Kidney (tissue), 13 donors: ENCODE measurements at regions not wholly inside any gene's neighbourhood (a gene's known extent, or its start where the extent isn't known, plus 50 kb on each side); places are given as distances from the start of the nearest gene placed in this dataset.

Experiments used
- DNase-seq, 5 donors: peaks; one replicate each; pipeline ENCODE4 v3.0.0-alpha.2; 2013 to 2020
- FAIRE-seq: peaks from 2 replicates; lab custom pipeline; 2012; peaks lifted over from hg19 to GRCh38; lab: Jason Lieb, UNC
- H3K27ac ChIP-seq, 2 donors: one replicate each; pipeline ENCODE4 v1.7.0; 2013; ENCODE audit warnings: low read depth in 2 of 2, low read length in 2 of 2, inconsistent platforms in 1 of 2
- H3K27me3 ChIP-seq: one replicate; pipeline ENCODE4 v1.7.1; 2013; ENCODE audit warnings: low read length, inconsistent platforms; ENCODE audit not compliant: control insufficient read depth, insufficient read depth
- H3K36me3 ChIP-seq, 3 donors: one replicate each; pipeline versions ENCODE4 v1.7.0 to v1.7.1; 2013; ENCODE audit warnings: low read length in 3 of 3, control low read depth in 1 of 3, inconsistent platforms in 1 of 3; ENCODE audit not compliant: insufficient read depth in 3 of 3, control insufficient read depth in 2 of 3
- H3K4me1 ChIP-seq, 3 donors: one replicate each; pipeline versions ENCODE4 v1.7.0 to v1.7.1; 2013; ENCODE audit warnings: low read length in 3 of 3, inconsistent platforms in 1 of 3, low read depth in 1 of 3; ENCODE audit not compliant: control insufficient read depth in 2 of 3, insufficient read depth in 2 of 3
- H3K4me3 ChIP-seq, 3 donors: one replicate each; pipeline versions ENCODE4 v1.7.0 to v1.8.1; 2013; ENCODE audit warnings: low read length in 3 of 3, control low read depth in 1 of 3, inconsistent platforms in 1 of 3
- H3K9ac ChIP-seq, 3 donors: one replicate each; pipeline versions ENCODE4 v1.7.0 to v1.7.1; 2013; ENCODE audit warnings: low read length in 3 of 3, control low read depth in 1 of 3, inconsistent platforms in 1 of 3
- H3K9me3 ChIP-seq, 3 donors: one replicate each; pipeline versions ENCODE4 v1.7.0 to v1.7.1; 2013; ENCODE audit warnings: low read length in 3 of 3, control low read depth in 1 of 3, inconsistent platforms in 1 of 3; ENCODE audit not compliant: control insufficient read depth in 2 of 3, insufficient read depth in 1 of 3
- intact Hi-C: fragments of 100-400 bp; cut with DNase I; formaldehyde crosslinking; loops from one replicate; pipeline ENCODE4 v1.11.1; 2022
- TF ChIP-seq, protein P1 (sequence below): IDR thresholded peaks from 3 replicates; pipeline ENCODE4 v1.5.1; 2012; ENCODE audit warnings: mild to moderate bottlenecking, moderate library complexity, borderline replicate concordance; ENCODE audit not compliant: insufficient read depth; ENCODE audit errors: extremely low read depth
- donor health status: control.
- donor health status: control.
- donor health status: control.
- donor health status: control.
- donor health status: control.
- donor health status: DM: yes; HTN: yes; CAD: no.
- donor health status: Normal renal cell carcinoma (clear cell type).

DNA sequence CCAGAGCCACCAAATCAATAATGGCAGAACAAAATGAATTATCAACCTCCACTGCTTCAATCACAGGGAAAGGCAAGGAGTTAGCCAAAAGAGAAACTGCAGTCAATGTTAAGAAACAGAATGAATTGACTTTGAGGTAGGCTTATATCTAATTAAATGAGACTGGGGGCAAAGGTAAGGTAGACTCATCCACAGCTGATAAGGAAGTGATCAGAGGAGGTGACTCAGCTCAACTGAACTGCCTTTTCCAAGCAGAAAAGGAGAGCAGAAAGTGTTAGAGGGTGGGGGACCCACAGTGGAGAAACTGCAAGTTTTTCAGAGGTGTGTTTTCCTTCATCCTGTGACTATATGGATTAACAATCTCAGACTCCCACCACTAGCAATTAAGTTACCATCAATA lies 345.8 kb upstream of the PPARGC1A start:
- H3K4me3 ChIP-seq = no peak overlapping the region
- TF ChIP-seq, protein P1, sequence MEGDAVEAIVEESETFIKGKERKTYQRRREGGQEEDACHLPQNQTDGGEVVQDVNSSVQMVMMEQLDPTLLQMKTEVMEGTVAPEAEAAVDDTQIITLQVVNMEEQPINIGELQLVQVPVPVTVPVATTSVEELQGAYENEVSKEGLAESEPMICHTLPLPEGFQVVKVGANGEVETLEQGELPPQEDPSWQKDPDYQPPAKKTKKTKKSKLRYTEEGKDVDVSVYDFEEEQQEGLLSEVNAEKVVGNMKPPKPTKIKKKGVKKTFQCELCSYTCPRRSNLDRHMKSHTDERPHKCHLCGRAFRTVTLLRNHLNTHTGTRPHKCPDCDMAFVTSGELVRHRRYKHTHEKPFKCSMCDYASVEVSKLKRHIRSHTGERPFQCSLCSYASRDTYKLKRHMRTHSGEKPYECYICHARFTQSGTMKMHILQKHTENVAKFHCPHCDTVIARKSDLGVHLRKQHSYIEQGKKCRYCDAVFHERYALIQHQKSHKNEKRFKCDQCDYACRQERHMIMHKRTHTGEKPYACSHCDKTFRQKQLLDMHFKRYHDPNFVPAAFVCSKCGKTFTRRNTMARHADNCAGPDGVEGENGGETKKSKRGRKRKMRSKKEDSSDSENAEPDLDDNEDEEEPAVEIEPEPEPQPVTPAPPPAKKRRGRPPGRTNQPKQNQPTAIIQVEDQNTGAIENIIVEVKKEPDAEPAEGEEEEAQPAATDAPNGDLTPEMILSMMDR = no peak
- H3K4me1 ChIP-seq = no peaks in the 10 kb centered on the region
- DNase-seq (no peak), FAIRE-seq (no peak)
- no peaks in the 10 kb centered on the region for H3K36me3 ChIP-seq
- H3K9me3 ChIP-seq = no peaks in the 10 kb centered on the region
- intact Hi-C loops = no loop called here
- H3K27me3 ChIP-seq = no peaks in the 10 kb centered on the region
- H3K27ac ChIP-seq = no peak overlapping the region
- H3K9ac ChIP-seq = no peak overlapping the region

DNA sequence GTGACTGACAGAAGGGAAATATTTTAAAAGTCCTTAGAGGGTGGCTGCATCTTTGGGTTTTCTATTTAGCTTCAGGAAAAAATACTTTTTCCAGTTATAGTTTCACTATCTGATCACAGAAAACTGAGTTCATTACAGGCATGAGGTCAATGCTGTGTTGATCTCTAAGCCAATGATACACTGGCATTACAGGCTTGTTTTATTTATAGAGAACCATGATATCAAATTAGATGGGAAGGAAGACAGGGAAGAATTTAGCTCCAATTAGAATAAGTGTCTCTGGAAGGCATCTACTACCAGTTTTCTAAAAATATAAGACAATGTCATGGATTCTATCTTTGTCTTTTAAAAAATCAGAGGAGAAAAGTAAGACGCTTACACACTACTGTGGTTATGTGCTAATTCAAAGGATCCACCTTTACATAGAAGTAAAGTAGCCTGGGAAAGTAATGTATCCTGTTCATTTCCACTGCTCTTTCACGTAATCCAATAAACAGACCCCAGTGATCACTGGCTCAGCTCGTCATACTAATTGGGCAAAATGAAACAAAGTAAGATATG lies 344.5 kb upstream of the PPARGC1A start:
- Histone ChIP-seq H3K27ac (no peak overlapping the region), H3K27me3 (no peaks in the 10 kb centered on the region), H3K9ac (no peak overlapping the region), H3K36me3 (no peaks in the 10 kb centered on the region), H3K9me3 (no peaks in the 10 kb centered on the region), H3K4me3 (no peak overlapping the region), H3K4me1 (no peaks in the 10 kb centered on the region)
- FAIRE-seq (no peak), DNase-seq (no peak)
- intact Hi-C loops = no loop called here
- TF ChIP-seq, protein P1 = no peak

DNA sequence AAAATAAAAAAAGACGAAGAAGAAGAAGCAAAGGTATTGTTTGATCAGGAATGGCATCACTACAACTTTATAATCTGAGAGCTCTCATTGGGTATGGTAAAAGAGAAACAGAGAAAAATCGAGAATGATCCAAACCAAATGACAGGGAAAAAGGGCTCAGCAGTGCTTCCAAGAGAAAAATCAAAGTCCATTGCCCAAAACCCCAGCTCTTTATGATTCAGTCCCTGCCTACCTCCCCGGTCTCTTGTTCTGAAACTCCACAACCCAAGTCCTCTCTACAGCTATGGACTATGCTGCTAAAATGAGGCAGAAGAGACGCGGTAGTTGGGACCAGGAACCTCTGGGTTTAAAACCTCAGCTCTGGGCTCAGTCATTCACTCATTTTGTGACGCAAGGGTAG lies 341.1 kb upstream of the PPARGC1A start:
- H3K4me1 ChIP-seq = no peaks in the 10 kb centered on the region
- no peaks in the 10 kb centered on the region for H3K36me3 ChIP-seq
- H3K27ac ChIP-seq = no peak overlapping the region
- intact Hi-C loops = no loop called here
- DNase-seq (no peak), FAIRE-seq (no peak)
- TF ChIP-seq, protein P1 = no peak
- no peak overlapping the region for H3K9ac ChIP-seq
- H3K4me3 ChIP-seq = no peak overlapping the region
- no peaks in the 10 kb centered on the region for H3K9me3 ChIP-seq
- no peaks in the 10 kb centered on the region for H3K27me3 ChIP-seq

DNA sequence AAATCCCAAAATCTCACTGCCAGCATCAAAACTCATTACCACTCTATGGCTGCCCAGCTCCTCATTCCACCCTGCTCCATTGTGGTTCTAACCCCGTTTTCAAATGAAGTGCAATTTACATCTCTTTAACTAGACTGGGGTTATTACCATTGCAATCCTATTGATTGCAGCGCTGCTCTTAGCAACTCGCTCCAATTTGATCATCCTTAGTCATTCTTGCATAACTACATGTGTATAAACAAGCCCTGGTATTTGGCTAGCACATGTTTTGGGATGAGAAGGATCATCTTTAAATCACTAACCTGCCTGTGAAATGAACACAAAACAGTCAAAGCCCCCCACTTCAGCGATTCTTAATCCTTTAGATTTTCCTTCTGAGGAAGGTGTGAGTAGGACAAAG lies 340.1 kb upstream of the PPARGC1A start:
- Histone ChIP-seq H3K27ac (no peak overlapping the region), H3K4me3 (no peak overlapping the region), H3K4me1 (no peaks in the 10 kb centered on the region), H3K36me3 (no peaks in the 10 kb centered on the region), H3K9ac (no peak overlapping the region), H3K27me3 (no peaks in the 10 kb centered on the region), H3K9me3 (no peaks in the 10 kb centered on the region)
- FAIRE-seq = no peak
- intact Hi-C loops = no loop called here
- no peak for DNase-seq
- TF ChIP-seq, protein P1 = no peak
